Prostate gland (tissue), 2 donors: ENCODE measurements at regions not wholly inside any gene's neighbourhood (a gene's known extent, or its start where the extent isn't known, plus 50 kb on each side); places are given as distances from the start of the nearest gene placed in this dataset.

Source experiments
- CTCF ChIP-seq, 4 experiments: fragments of 200-600 bp in 2 of 4; fragments of 450-650 bp in 2 of 4; sonication (generic) in 2 of 4; IDR thresholded peaks; 1 replicate in 3 of 4; 2 replicates in 1 of 4; pipeline ENCODE4 v1.5.1; 2016 to 2019; ENCODE audit warnings: antibody characterized with exemption in 4 of 4, mild to moderate bottlenecking in 2 of 4, moderate library complexity in 2 of 4
- POLR2A ChIP-seq: fragments of 450-650 bp; IDR thresholded peaks from one replicate; pipeline ENCODE4 v1.6.1; 2016; ENCODE audit warnings: antibody characterized with exemption, mild to moderate bottlenecking

DNA sequence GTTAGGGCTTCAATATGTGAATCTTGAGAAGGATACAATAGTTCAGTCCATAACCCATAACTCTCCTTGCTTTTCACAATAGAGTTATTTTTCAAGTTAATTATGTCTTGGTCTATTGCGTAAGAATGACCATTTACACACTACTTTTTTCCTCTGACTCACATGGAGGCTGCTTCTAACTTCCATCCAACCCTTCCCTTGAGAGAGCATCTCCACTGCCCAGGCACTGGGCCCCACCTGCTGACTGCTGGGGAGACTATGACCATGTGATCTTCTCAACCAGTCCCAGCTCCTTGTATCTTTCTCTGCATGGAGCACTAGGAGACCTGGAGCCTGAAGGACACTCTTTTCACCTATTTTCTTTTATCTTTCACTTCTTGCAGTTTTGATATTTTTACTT, 251.5 kb downstream of the GPD2 start:
- no peak for TF ChIP-seq CTCF (IDR thresholded peaks at IDR 0.05)
- TF ChIP-seq POLR2A, result no peak
